HuH-7 (cell line): ENCODE measurements at regions not wholly inside any gene's neighbourhood (a gene's known extent, or its start where the extent isn't known, plus 50 kb on each side); places are given as distances from the start of the nearest gene placed in this dataset.

Experiments used
- DNase-seq: peaks from one replicate; pipeline ENCODE4 v3.0.0; 2011; ENCODE audit warnings: low spot score

DNA sequence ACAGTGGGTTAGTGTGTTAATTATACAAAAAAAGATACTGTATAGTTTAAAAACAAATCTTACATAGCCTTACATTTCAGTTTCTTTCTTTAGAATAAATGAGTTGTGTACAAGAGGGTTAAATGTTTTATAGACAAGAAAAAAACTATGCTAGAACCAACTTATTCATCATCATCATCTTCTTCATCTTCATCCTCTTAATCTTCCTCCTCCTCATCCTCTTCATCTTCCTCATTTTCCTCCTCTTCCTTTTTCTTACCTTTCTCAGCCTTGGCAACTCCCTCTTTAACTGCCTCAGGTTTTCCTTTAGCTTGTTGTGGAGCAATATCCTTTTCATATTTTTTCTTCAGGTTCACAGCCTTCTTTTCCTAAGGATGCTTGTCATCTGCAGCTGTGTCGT is 53.7 kb downstream of the RPS12 start:
- DNase-seq = no peak

DNA sequence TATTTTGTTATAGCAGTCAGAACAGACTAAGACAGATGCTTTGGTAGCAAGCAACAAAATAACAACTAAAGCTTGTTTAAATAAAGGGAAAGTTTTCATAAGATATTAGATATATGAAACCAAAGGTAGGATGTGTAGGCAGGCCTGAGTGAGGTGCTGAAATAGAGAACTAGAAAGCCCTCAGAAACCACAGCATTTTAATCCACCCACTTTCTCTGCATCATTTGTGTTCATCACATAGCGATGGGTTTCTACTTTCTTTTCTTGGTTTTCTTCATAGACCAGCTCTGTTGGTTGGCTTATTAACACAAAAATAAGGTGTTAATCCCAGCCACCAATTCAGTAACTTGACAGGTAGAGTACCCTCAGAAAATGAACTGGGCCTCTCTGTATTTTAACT is 58.6 kb downstream of the RPS12 start:
- no peak for DNase-seq

DNA sequence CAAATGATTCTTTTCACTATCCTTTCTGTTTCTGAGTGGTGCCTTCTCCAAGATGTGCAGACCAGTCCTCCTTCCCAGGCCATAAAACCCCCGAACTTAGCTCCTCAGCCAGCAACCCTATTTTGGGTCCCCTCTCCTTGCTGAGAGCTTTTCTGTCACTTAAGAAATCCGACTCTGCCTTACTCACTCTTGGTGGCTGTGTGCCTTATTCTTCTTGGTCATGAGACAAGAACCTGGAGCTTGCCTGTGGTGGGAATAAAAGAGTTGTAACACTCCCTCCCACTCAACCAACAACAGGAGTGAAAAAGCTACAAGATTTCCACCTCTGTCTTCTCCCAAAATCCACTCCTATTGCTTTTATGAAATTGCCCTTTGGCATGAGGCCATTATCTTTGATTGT is 62.6 kb downstream of the RPS12 start:
- DNase-seq = no peak

DNA sequence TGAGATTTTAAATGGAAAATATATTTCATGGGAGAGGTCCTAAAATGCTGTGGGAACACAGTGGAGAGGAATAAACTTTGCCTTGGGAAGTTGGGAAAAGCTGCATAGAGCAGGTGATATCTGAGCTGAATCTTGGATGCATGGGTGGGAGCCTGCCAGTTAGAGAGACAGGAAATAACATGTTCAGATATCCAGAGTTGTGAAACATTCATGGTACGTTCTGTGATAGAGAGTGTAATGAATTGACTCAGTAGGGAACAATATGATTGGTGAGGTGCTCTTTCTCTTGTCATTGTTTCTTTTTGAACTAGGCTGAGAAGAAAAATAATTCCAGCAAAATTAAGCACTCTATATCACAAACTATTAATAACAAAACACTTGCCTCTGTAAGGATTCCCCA is 72.8 kb downstream of the RPS12 start:
- DNase-seq = no peak

DNA sequence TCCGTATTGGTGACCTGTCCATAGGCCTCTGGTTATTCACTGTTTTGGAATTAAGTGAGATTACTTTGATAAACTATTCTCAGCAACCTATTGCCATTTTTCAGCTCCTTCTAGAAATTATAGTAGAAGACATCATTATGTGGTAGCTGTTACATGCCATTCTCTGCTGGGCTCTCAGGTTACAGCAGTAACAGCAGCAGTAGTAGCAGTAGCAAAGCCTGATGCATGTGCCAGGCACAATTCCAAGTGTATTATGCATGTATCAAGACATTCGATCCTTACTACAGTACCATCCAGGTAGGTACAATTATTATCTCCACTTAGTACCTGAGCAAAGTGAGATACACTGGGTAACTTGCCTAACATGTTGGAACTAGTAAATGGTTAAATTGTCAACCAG is 74.3 kb downstream of the RPS12 start:
- DNase-seq = no peak

DNA sequence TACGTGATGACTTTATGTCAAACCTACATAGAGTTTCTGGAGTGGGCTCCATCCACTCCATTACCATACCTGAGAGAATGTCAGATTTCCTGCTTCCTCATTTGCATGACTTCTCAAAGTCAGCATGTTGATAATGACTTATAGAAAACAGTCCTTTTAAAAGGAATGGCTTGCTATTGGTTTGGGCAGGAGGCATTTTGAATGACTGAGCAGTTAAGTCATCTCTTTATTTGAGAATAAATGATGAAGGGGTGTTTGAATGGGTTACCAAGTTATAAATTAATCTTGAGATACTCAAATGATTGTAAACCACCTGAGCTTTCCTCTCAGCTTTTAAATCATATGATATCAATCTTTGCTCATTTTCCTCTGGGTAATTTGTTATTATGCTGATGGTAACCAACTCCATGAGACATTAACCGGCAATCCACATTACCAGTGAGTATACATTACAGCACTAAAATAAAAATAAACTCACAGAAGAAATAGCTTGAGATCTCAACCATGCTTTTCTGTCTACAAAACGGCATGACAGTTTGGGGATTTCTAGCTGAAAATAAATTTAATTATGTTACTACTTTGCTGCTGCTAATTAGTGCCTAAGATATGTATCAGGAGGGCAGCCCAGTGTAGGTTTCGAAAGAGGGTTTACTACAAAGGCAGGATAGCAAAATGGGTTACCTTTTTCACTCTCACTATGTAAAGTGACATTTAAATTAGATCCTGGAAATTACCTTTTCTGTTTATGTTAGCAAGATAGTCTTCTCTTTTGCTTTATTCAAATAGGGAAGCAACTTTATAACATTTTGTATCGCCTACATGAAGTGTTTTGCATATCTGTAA is 78.8 kb downstream of the RPS12 start:
- DNase-seq = no peak

DNA sequence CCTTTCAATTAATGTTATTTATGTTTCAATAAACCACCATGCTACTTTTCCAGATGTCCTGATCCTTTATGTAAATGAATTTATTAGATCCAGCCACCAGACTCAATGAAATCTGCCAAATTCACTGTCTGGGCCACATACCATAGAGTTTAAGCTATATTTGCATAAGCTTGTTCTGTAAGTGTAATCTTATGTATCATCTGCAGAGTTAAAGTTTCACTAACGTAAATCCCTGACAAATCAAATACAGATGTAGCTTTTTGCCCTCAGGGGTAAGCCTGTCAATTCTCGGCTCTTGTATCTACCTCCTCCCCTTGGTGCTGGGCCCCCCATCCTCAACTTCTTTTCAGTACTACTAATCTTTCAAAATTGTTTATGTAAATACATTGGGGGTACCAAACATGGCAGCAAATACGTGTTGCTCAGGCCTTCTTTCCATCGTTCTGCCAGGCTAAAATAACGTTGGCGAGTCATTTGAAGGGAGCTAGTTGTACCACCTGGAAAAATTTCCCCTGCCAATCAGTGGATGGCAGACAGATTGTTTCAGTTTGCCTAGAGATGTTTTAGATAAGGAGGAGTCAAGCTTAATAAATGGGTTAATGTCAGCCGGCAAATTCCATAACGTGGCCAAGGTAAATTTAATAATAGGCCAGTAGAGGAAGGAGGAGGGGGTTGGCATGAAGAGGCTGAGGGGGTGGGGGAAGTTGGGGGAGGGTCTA is 79.6 kb downstream of the RPS12 start:
- no peak for DNase-seq

DNA sequence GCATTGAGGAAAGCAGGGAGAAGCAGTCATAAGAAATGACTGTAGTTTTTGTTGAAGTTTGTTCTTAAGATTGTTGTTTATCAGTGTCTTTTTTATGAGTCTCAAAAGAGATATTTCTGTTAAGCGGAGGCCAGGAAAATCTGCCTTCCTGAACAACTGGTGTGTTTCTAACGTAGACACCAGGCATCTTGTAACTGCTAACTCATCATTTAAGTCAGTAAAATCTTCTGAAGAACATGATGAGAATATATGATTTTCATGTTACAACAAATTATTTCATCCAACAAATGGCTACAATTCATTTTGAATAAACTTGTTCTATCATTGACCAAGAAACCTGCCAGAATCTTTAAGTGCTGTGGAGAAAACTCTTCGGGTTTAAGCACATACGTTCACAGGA is 84.0 kb downstream of the RPS12 start:
- no peak for DNase-seq

DNA sequence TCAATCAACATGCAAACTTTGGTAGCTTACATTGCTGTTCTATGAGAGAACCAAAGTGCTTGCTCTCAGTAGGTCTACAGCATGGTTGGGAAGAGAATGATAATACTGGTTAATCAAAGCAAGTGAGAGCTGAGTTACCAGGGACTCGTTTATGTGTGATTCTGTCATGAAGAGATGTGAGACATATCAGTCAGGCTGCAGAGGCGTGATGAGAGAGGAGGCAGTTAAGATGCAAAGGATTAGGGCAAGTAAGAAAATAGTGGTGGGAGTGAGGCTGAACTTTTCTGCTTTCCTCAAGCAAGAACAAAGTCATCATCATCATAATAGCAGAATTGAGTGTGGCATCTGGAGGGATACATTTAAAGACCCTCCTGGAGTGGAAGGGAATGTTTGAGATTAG is 86.5 kb downstream of the RPS12 start:
- DNase-seq = no peak

DNA sequence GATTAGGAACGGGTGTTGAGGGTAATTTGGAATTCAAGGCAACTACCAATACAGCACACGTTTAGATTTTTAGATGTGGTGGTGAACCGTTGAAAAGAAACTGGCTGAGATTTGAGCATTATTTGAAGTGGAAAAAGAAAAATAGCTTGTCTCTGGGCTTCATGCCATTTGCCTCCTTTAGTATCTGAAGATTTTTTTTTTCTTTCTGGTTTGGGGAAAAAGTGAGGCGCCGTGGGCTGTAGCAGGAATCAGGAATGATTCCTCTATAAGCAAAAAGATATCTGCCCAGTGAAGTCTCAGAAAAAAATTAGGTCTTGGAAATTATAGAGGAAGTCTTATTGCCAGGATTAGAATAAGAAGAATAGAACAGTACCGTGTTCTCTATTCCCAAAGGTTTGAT is 88.5 kb downstream of the RPS12 start:
- DNase-seq = no peak

DNA sequence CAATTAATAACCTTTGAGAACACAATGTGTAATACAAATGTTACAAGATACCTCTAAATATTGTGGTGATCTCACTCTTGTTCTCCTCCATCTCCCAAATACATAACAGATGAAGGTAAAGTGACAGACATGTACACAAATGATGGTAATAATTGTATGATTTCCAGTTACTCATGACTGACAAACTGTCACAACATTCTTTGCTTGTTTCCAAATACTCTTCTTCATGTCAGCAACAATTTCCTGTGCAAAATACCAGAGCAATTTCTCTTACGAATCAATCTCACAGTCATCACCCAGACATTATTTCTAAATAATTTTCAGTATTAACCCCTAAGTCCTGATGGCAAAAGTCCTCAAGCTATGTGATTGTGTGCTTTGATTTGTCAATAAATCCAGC is 92.9 kb downstream of the RPS12 start:
- no peak for DNase-seq

DNA sequence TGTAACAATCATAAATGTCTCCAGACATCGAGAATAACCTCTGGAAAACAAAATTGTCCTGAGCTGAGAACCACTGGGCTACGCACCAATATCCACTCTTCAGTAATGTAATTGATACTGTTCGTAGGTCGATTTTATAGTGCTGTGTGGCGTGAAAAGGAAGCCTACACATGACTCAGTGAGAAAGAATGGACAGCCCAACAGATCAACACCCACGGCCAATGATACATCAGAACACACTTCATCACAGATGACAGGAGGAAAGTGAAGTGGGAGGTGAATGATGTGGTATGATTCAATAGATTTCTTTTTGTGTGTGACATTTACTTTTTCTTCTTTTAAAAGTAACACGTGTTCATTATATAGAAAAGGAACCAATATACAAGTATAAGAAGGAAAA is 93.5 kb downstream of the RPS12 start:
- no peak for DNase-seq

DNA sequence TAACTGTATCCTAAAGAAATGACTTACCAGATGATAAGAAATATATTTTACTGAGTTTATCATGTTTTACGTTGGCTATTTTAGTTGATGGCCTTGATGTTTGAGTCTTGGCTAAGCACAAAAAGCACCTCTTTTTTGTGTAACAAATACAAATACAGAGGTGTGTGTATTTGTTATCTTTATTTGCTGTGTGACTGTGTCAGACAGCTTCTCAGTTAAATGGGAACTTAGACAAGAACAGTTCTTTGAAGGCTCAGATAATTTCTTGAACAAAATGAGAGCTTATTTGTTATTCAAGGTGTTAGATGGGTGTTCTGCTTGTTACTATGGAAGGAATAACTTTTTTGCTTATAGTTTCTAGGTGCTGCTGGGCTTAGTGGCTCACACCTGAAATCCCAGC is 95.4 kb downstream of the RPS12 start:
- DNase-seq = no peak

DNA sequence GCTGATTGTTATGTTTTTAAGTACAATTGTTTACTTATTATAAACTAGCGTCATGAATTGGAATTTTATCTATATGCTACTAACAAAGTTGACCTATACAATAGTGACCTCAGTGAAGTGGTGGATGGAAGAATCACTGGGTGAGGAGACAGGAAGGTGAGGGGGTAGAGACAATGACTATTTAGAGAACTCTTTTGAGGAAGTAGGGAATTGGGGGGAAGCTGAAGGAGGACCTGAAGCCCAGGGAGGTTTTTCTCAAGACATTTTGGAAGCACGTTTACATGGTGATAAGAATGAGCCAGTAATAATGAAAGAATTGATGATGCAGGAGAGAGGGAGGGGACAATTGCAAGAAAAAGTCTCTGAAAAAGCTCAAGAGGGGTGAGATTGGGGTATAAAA is 96.4 kb downstream of the RPS12 start:
- no peak for DNase-seq

DNA sequence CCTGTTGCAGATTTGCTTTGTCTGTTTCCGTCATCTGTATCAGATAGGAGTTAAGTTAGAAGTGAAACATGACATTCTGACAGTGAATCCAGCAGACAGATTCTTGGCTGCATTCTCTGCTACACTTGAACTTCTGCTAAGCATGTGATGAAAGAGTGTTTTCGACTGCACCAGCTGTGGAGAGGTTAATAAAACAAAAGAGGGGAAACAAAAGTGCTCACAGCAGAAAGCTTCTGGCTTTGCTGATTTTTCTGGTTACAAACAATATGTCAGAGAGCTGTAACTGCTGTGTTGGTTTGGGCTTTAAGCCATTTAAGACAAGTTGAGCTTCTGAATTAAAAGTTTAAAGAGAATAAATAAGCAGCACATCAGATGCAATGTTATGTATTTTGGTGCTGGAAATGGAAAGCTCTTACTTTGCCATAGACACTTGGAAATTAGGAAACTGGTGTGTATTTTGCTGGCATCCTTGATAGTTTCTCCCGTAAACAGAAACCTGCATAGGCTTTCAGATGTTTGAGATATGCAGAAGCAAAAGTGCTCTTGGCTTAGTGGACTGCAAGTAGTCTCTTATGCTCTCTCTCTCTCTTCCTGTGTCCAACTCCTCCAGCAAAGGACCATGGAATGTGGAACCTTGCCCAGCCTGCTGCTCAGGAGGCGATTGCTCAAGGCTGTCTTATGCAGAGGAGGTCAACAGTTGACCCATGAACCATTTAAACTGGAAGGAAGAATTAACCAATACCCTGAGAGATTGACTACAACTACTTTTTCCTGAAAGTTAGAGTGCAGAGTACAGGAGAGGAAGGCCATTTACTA is 104.9 kb downstream of the RPS12 start:
- DNase-seq = peak; percentile 28

DNA sequence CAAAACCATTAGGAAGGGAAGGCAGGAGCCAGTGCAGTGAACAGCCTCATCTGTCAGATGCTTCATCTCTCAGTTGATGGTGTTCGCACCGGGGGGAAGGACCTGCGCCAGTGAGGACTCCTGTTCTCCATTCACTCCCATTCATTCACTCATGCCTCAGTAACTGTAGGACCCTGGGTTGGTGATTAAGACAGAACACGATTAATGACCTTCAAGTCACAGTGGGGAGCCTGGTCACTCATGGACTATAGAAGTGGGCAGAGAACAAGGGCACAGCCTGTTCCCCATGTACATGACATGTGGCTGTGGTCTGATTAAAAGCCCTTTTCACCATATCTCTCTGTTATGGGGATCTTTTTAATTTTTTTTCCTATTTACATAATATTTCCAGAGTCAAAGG is 113.3 kb downstream of the RPS12 start:
- no peak for DNase-seq

DNA sequence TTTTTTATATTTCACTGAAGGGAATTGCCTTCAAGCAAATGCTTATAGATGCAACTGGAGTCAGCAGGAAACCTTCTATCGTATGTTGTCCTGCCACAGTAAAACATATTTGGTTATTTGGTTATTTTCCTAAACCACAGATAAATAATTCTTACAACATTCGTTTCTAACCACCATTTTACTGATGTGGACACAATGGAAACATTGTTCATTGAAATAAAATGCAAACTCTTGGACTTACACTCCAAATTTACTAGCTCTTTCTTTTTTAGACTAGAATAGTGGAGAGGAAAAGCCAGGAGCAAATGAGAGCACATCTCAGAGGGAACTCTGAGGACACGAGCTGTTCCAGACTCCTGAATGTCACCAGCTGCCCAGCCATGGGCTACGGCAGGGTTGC is 114.8 kb downstream of the RPS12 start:
- no peak for DNase-seq

DNA sequence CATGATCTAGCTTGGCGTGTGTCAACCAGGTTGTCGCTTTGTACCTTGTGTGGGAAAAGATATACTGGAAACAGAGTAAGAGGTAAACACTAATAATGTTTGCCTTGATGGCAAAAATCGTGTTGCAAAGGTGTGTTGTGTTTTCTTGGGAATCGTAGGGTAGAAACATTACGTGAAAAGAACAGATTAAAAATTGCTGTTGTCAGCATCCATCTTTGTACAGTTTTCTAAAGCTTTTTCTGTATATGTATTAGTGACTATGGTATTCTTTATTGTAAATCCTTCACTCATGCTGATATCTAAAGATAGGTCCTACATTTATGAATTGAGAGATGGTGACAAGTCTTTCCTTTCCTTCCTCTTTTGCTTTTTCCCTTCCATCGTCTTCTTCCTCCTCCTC is 116.9 kb downstream of the RPS12 start:
- no peak for DNase-seq

DNA sequence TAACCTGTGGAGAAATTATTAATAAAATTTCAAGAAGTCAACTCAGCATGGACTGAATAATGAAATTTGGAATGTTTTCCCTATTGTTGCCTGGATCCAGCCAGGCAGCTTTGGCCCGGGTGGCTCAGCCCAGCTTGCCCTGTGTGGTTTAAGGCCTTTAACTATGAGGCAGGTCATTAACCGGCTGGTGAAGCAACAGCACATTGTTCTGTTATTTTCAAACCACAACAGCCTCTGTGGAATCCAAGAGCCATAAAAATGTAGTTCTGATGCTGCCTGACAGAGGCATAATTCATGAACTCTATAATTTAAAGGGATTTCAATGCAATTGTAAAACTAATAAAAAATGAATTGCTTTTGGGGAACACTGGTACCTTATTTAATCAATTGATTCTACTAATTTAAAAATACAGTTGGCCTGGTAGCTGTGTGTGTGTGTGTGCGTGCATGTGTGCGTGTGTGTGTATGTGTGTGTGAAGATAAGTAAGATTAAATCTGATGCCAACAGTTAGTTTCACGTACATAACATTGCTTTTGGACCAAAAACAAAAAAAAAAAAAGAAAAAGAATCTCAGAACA is 117.7 kb downstream of the RPS12 start:
- peak; percentile 60 for DNase-seq

DNA sequence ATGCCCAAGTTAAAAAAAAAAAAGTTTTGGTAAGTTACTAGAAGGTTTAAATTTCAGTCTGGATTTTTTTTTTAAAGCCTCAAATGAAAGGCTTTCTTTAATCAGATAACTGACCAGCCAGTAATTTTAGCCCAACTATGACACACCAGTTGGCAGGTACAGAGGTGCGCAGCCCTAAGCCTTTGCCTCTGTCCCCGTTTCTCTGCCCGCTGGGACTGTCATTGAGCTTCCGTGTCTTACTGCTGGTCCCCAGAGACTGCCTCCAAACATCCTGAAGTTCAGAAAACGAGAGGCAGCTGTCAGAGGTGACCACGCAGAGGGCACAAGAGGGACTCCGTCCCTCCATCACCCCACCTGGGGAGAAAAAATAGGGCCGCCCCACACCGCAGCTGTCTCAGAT is 118.2 kb downstream of the RPS12 start:
- no peak for DNase-seq

DNA sequence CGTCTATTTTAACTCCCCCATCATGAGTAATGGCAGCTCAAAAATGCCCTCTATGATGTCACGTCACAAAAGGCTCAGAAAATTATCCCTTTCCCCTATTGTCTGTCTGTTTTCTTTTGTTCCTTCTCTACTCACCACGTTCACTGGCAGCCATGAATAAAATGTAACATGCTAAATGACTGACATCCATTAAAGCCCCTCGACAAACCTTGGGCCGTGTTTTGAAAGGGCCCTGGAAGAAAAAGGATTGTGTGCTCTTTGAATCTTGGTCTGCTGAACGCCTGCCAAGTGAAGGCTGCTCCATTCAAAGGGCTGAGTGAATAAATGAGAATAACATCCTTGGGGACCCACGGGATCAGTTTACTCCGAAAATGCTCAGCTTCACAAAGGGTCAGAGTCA is 118.7 kb downstream of the RPS12 start:
- no peak for DNase-seq

DNA sequence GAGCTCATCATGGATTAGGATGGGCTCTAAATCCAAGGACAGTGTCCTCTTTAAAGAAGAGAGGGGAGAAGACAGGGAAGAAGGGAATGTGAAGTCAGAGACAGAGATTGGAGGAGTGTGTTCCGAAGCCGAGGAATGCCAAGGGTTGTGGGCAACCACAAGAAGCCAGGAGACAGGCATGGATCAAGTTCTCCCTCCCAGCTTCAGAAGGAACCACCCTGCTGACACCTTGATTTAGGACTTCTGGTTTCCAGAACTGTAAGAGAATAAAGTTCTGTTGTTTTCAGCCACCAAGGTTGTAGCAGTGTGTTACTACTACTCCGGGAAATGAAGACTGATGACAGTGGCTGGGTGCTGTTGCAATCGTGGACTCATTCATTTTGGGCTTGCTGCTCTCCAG is 120.1 kb downstream of the RPS12 start:
- DNase-seq = no peak

DNA sequence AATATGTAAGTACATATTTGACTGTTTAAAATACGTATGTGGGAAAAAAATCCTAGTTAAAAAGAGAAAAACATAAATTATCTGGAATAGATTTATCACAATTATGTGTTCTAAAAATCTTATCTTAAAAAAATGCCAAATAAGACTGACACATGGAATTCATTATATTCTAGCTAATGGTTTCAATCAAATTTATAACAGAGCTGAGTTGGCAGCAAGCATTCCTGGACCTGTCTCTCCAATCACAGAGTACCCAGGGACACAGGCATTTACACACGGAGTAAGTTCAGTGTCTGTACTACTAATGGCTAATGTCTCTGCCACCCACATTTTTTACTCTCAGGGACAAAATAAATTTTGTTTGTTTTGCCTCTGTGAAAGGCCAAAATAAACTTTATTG is 122.3 kb downstream of the RPS12 start:
- no peak for DNase-seq
